ENCODE measurements at regions not wholly inside any gene's neighbourhood (a gene's known extent, or its start where the extent isn't known, plus 50 kb on each side); places are given as distances from the start of the nearest gene placed in this dataset.
"Not testable (repeated sequence)": the region's sequence is repeated elsewhere in the genome, so short reads cannot be mapped to it uniquely, and the experiment has no call there.

- H3K27ac Mint-ChIP-seq; H3K9me3 Mint-ChIP-seq; ATAC-seq; H3K36me3 Mint-ChIP-seq; DNase-seq (ENCODE audit: low spot score in 2 of 2); H3K4me3 Mint-ChIP-seq: not testable (repeated sequence)
- peaks cover 28% of the 10 kb centered on the region for H3K4me1 Mint-ChIP-seq
These were observed 143.6 kb upstream of the CITED2 start for GRCh38 chr6:139517998-139518555.

- Mint-ChIP-seq H3K36me3 (no peaks in the 10 kb centered on the region), H3K4me1 (peaks cover 26% of the 10 kb centered on the region), H3K27ac (peak overlapping the region; percentile 61), H3K9me3 (peaks cover 2% of the 10 kb centered on the region), H3K4me3 (peak overlapping the region; percentile 6)
- DNase-seq (ENCODE audit: low spot score in 2 of 2) (peak in 1 of 2 donors; percentile 55), ATAC-seq (peak; percentile 94)
These were observed 141.1 kb upstream of the CITED2 start for GRCh38 chr6:139515511-139515910.

GRCh38 chr6:139514819-139515218 is 140.4 kb upstream of the CITED2 start:
- peak overlapping the region; percentile 61 for H3K27ac Mint-ChIP-seq
- H3K4me3 Mint-ChIP-seq, result peak overlapping the region; percentile 6
- H3K36me3 Mint-ChIP-seq, result no peaks in the 10 kb centered on the region
- ATAC-seq (no peak), DNase-seq (ENCODE audit: low spot score in 2 of 2) (peak in 1 of 2 donors; percentile 52)
- H3K9me3 Mint-ChIP-seq, result peaks cover 2% of the 10 kb centered on the region
- H3K4me1 Mint-ChIP-seq, result peaks cover 19% of the 10 kb centered on the region

- Mint-ChIP-seq H3K9me3 (no peaks in the 10 kb centered on the region), H3K4me3 (no peak overlapping the region), H3K27ac (no peak overlapping the region), H3K36me3 (no peaks in the 10 kb centered on the region), H3K4me1 (peaks cover 8% of the 10 kb centered on the region)
- DNase-seq (ENCODE audit: low spot score in 2 of 2) (peak in 1 of 2 donors; percentile 17), ATAC-seq (no peak)
These were observed 135.8 kb upstream of the CITED2 start for GRCh38 chr6:139510040-139510790.

GRCh38 chr6:139509167-139509566 is 134.7 kb upstream of the CITED2 start:
- ATAC-seq (no peak), DNase-seq (ENCODE audit: low spot score in 2 of 2) (no peak)
- H3K27ac Mint-ChIP-seq, result no peak overlapping the region
- no peak overlapping the region for H3K4me3 Mint-ChIP-seq
- H3K36me3 Mint-ChIP-seq, result no peaks in the 10 kb centered on the region
- H3K9me3 Mint-ChIP-seq, result no peaks in the 10 kb centered on the region
- no peaks in the 10 kb centered on the region for H3K4me1 Mint-ChIP-seq

GRCh38 chr6:139508576-139508975 is 134.1 kb upstream of the CITED2 start:
- Mint-ChIP-seq H3K4me3 (no peak overlapping the region), H3K36me3 (no peaks in the 10 kb centered on the region), H3K9me3 (no peaks in the 10 kb centered on the region), H3K4me1 (no peaks in the 10 kb centered on the region), H3K27ac (no peak overlapping the region)
- DNase-seq (ENCODE audit: low spot score in 2 of 2), result no peak
- no peak for ATAC-seq

- ATAC-seq (no peak), DNase-seq (ENCODE audit: low spot score in 2 of 2) (no peak)
- H3K27ac Mint-ChIP-seq, result no peak overlapping the region
- H3K4me3 Mint-ChIP-seq, result no peak overlapping the region
- no peaks in the 10 kb centered on the region for H3K9me3 Mint-ChIP-seq
- H3K4me1 Mint-ChIP-seq, result no peaks in the 10 kb centered on the region
- no peaks in the 10 kb centered on the region for H3K36me3 Mint-ChIP-seq
These were observed 133.6 kb upstream of the CITED2 start for GRCh38 chr6:139508023-139508422.

- ATAC-seq (no peak), DNase-seq (ENCODE audit: low spot score in 2 of 2) (peak in 1 of 2 donors; percentile 7)
- Mint-ChIP-seq H3K4me1 (no peaks in the 10 kb centered on the region), H3K27ac (no peak overlapping the region), H3K9me3 (no peaks in the 10 kb centered on the region), H3K4me3 (no peak overlapping the region), H3K36me3 (no peaks in the 10 kb centered on the region)
These were observed 126.5 kb upstream of the CITED2 start for GRCh38 chr6:139500977-139501376.

- ATAC-seq, result no peak
- Mint-ChIP-seq H3K27ac (no peak overlapping the region), H3K9me3 (no peaks in the 10 kb centered on the region), H3K4me1 (no peaks in the 10 kb centered on the region), H3K36me3 (no peaks in the 10 kb centered on the region), H3K4me3 (no peak overlapping the region)
- DNase-seq (ENCODE audit: low spot score in 2 of 2), result peak in 1 of 2 donors; percentile 23
These were observed 124.3 kb upstream of the CITED2 start for GRCh38 chr6:139498715-139499114.

GRCh38 chr6:139497345-139497961 is 123.0 kb upstream of the CITED2 start:
- no peaks in the 10 kb centered on the region for H3K36me3 Mint-ChIP-seq
- H3K9me3 Mint-ChIP-seq, result no peaks in the 10 kb centered on the region
- no peak overlapping the region for H3K4me3 Mint-ChIP-seq
- DNase-seq (ENCODE audit: low spot score in 2 of 2) (peak in 1 of 2 donors; percentile 6), ATAC-seq (no peak)
- H3K4me1 Mint-ChIP-seq, result no peaks in the 10 kb centered on the region
- no peak overlapping the region for H3K27ac Mint-ChIP-seq

GRCh38 chr6:139496654-139497344 is 122.4 kb upstream of the CITED2 start:
- no peaks in the 10 kb centered on the region for H3K4me1 Mint-ChIP-seq
- H3K27ac Mint-ChIP-seq, result no peak overlapping the region
- H3K36me3 Mint-ChIP-seq, result no peaks in the 10 kb centered on the region
- H3K9me3 Mint-ChIP-seq, result no peaks in the 10 kb centered on the region
- DNase-seq (ENCODE audit: low spot score in 2 of 2), result peak in 1 of 2 donors; percentile 30
- H3K4me3 Mint-ChIP-seq, result no peak overlapping the region
- no peak for ATAC-seq

GRCh38 chr6:139494376-139494990 is 120.0 kb upstream of the CITED2 start:
- Mint-ChIP-seq H3K27ac (no peak overlapping the region), H3K9me3 (no peaks in the 10 kb centered on the region), H3K4me3 (no peak overlapping the region), H3K36me3 (no peaks in the 10 kb centered on the region), H3K4me1 (peaks cover 9% of the 10 kb centered on the region)
- ATAC-seq (no peak), DNase-seq (ENCODE audit: low spot score in 2 of 2) (peak in 1 of 2 donors; percentile 2)

GRCh38 chr6:139490482-139490881 is 116.0 kb upstream of the CITED2 start:
- no peak overlapping the region for H3K27ac Mint-ChIP-seq

GRCh38 chr6:139486476-139486799 is 112.0 kb upstream of the CITED2 start:
- Mint-ChIP-seq H3K4me3 (no peak overlapping the region), H3K4me1 (peaks cover 9% of the 10 kb centered on the region), H3K36me3 (no peaks in the 10 kb centered on the region), H3K27ac (no peak overlapping the region), H3K9me3 (no peaks in the 10 kb centered on the region)
- DNase-seq (ENCODE audit: low spot score in 2 of 2) (no peak), ATAC-seq (no peak)

More at GRCh38 chr6:139490482-139490881, 116.0 kb upstream of the CITED2 start:
- Mint-ChIP-seq H3K4me1 (peaks cover 9% of the 10 kb centered on the region), H3K36me3 (no peaks in the 10 kb centered on the region), H3K9me3 (no peaks in the 10 kb centered on the region), H3K4me3 (no peak overlapping the region)
- DNase-seq (ENCODE audit: low spot score in 2 of 2) (no peak), ATAC-seq (peak; percentile 34)
